Activated T-cell treated with anti-CD3 and anti-CD28 coated beads for 1 hour (primary cell): ENCODE measurements at regions not wholly inside any gene's neighbourhood (a gene's known extent, or its start where the extent isn't known, plus 50 kb on each side); places are given as distances from the start of the nearest gene placed in this dataset.

Experiments
- DNase-seq: peaks from one replicate; pipeline ENCODE4 v3.0.0-alpha.2; 2020; ENCODE audit warnings: low read depth

- DNase-seq = no peak
These were observed 187.1 kb downstream of the KIF4B start for GRCh38 chr5:155200608-155201007.

- DNase-seq = no peak
These were observed 198.2 kb downstream of the KIF4B start for GRCh38 chr5:155211764-155212163.

DNA sequence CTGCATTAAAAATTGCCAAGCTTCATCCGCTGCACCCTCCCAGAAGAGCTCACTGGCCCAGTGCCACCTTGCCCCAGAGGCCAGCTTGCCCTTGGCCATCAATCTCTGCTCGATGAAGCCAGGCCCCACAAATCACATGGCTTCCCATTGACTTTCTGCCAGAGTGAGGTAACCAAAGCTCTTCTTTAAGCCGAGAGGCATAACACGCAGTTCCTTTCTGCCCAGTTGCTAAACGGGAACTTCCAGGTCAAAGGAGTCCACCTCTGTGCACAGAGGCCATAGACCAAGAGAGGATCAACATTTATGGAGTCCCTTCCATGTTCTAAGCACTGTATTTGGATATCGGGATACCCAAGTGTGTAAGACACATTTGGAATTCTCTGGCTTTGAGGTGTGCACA, 208.8 kb downstream of the KIF4B start:
- no peak for DNase-seq

GRCh38 chr5:155229135-155229534, 215.6 kb downstream of the KIF4B start:
- DNase-seq = no peak

DNA sequence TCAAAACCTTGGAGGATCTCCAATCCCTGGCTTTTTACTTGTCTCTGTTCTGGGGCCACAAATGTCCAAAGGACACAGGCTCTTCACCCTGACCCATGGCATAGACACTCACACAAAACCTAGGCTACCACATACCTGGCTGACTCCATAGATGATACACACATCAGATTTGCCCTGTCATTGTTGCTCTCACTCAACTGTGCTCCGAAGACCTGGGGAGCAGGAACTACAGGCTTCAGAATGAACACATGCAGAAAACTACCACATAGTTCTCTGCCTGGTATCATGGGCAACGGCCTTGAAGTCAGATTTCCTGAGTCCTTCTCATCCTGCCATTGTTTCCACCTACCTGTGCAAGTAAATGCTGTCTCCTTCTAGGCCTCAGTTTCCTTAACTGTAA, 226.2 kb downstream of the KIF4B start:
- DNase-seq = no peak

DNA sequence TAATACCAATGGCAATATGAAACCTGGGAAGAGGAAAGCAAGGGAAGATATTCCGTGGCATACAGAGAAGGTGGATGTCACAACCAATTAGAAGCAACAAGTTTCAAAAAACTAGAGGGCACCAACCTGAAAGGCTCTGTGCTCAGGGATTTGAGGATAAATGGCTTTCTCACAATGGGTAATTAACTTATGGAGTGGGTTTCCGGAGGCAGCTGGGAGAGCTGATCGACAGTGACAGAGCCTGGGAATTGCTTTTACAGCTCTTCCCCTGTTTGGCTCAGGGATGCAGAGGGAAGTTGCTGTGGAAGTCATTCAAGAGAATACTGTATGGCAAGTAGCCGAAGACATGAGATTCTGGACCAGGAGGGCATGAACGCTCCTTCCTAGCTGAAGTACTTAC, 237.0 kb downstream of the KIF4B start:
- no peak for DNase-seq

DNA sequence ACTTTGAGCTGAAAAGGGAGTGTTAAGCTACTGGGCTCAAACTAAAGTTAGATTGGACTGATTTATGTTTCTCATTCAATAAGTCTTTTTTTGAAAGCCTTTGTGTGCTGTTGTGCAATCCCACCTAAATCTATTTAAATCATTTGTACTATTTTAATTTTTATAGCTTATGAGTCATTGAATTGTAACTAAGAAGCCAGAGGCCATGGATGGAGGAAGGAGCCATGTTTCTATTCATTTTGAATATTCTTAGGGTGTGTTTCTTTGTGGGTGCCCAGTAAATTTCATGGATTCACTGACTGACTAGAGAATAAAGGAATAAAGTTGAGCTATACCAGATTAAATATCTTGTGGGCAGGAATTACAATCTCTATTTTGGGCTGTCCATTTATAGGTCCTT, 238.5 kb downstream of the KIF4B start:
- DNase-seq = no peak

DNA sequence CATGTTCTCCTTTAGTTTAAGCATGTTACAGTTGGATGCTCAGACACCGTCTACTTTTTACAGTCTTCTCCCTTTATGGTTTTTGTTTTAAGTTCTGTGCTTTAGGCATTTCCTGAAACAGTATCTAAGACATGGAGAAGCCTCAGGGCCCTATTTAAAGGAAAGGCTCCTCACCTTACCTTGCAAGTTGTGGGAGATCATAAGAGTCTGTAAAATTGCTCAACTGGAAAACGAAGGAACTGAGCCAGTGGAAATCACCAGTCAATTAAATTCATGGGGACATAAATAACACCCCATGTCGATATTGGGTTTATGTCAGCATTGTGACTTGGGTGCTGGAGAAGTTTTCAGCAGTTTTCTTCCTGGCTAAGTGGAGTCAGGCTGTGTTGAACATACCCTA, 239.2 kb downstream of the KIF4B start:
- DNase-seq = no peak

DNA sequence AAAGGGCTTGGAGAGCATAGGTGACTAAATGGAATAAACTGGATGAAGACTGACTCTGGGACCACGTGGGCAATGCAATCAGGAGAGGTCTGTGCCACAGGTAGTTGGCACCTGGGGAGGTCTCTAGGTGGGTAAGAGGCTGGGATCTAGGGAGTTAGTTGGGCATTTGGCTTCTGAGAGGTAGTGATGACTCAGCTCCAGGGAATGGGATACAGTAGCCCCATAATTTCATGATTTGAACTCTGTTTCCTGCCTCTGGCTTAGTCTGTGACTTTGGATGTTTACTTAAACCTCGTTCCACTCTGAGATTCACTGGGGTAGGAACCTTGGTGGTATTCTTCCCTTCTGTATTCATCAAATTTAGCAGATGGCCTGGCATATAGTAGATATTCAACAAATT, 240.8 kb downstream of the KIF4B start:
- no peak for DNase-seq

DNA sequence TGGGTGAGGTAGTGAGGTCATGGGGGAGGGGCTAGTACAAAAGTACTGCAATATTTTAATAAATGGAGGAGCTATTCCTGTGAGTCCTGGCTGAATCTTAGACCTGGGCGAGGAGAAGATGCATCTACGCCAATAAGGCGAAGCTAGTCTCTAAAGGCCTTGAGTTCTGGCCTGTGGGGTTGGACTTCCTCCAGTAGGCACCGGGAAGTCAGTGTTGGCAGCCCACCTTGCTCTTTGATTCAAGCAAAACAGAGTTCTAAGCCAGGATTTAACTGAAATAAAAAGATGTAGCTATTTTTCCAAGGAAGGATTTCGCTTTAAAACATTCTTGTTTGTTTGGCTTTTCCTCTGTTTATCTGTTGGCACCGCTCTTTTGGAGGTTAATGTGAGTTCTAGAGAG, 244.6 kb downstream of the KIF4B start:
- DNase-seq = no peak

- DNase-seq = no peak
These were observed 246.1 kb downstream of the KIF4B start for GRCh38 chr5:155259648-155260047.

GRCh38 chr5:155260798-155261197, 247.2 kb downstream of the KIF4B start:
- DNase-seq = no peak

DNA sequence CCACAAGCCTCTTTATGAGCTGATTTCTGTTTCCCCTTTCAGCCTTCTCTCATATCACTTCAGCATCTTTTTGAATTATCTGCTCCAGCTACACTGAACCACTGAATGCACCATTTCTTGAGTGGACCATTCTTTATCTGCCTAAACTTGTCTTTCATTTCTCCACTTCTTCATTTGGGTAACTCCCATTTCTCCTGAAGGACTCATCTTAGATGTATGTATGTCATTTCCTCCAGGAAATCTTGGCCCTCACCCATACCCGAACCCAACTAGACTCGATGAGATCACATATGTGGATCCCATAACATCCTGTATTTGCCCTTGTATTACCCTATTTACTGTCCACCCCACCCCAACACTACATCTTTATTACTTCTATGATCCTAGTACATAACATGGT, 249.8 kb downstream of the KIF4B start:
- no peak for DNase-seq

GRCh38 chr5:155264809-155265208, 251.3 kb downstream of the KIF4B start:
- DNase-seq = no peak

- DNase-seq = no peak
These were observed 255.3 kb downstream of the KIF4B start for GRCh38 chr5:155268770-155269425.

DNA sequence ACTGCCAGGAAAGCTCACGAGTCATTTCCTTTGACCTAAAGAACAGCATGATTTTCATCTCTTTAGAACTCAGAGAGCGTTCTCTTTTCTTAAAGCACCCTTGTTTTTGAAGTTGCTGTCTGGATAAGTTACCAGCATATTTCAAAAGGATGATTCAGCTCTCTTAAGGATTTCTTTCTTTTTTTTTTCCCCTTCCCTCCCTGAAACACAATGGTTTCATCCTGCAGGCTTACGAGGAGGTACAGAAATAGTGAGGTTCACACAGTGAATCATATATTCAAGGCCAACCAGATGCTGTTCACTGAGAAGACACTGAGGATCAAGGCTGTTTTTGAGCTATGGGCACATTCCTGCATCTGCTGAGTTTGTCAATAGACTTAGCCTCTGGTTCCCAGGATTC, 257.2 kb downstream of the KIF4B start:
- DNase-seq = no peak

GRCh38 chr5:155274484-155274883, 260.9 kb downstream of the KIF4B start:
- DNase-seq = no peak

DNA sequence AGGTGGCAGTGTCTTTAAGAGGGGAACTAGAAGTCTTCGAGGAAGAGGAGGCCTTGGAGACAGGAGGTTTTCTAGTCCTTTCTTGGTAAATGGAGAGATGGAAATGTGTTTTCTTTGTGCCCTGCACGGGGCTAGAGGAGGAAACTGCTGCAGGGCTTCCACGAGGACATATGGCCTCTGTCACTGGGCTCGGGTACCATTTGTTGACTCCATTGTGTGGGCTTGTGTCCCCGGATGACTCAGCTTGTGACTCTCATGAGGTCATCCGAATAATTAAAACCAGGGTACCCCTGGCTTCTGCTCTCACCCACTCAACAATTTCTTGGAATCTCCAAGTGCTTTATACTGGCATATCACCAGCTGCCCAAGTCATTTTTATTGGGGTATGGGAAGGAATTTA, 261.7 kb downstream of the KIF4B start:
- no peak for DNase-seq

DNA sequence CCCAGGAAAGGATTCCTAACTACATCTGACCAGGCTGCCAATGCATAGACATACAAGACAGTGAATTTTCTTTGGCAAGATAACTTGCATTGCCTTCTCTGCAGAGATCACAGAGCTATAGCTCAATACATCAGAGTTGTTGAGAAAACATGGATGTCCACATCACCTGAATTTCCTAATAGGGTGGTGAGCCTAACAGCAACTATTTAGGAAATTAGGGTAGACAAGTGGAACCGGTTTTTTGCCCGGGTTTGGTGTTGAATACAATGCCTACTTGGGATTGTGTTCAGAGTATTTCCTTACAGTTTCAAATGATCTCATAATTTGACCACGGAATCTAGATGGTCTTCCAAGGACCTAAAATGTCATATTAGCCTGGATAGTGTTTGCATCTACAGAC, 262.7 kb downstream of the KIF4B start:
- DNase-seq = no peak

- no peak for DNase-seq
These were observed 265.0 kb downstream of the KIF4B start for GRCh38 chr5:155278532-155278931.

DNA sequence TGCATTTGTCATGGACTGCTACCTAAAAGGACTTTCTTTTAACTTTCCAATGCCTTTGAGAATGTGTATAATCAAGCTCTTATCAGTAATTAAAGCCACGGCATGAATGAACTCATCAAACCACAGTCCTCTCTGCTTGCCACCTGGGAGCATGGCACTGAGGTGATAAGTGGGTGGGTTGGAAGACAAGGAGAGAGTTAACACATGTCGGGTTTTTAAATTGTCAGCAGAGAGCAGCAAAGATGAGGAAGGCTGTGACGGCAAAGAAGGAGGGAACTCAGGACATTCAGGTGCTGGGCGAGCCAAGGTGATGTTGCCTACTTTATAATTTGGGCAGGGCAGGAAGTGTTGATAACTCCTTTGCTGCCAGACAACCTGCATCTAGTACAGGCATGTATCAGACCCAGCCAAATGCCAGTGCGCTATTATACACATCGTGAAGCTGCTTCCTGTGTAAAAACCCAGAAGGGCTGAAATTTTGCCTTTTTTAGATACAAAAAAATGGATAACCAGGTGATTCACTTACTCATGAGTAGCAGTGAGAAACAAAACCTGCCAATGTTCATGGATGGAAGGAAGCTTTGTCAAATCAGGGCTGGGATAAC, 269.1 kb downstream of the KIF4B start:
- DNase-seq = no peak

GRCh38 chr5:155285706-155286105, 272.2 kb downstream of the KIF4B start:
- no peak for DNase-seq

GRCh38 chr5:155290937-155291336, 277.4 kb downstream of the KIF4B start:
- no peak for DNase-seq

DNA sequence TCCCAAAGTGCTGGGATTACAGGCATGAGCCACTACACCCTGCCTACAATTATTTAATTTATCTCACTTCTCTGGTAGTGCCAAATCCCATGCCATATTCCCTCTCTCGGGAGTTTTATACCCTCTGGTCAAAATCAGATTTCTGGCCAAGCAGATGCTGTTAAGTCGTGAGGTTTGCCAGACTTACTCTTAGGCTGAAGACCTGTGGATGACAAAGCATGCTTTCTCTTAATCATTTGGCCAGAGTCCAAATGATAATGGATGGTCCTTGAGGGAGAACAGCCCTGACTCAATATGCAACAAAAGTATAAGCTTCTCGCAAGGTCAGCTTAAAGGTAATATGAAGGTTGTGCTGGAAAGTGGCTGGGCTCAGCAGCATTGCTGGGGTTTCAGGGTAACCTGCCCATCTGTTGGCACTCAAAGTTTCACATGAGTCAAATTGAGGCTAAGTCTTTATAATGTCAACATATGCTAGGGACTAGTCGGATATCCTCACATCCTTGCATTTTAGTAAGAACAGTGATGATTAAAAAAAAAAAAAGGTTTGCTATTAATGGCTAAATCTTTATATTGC, 280.1 kb downstream of the KIF4B start:
- no peak for DNase-seq
